ENCODE measurements at regions not wholly inside any gene's neighbourhood (a gene's known extent, or its start where the extent isn't known, plus 50 kb on each side); places are given as distances from the start of the nearest gene placed in this dataset.

GRCh38 chr7:112905950-112906349 lies 115.8 kb upstream of the TMEM168 start:
- peaks cover 11% of the 10 kb centered on the region for H3K36me3 Mint-ChIP-seq (ENCODE audit: low read depth)
- H3K27ac Mint-ChIP-seq, result no peak overlapping the region
- H3K4me1 Mint-ChIP-seq (ENCODE audit: low read depth), result no peaks in the 10 kb centered on the region
- peaks cover 15% of the 10 kb centered on the region for H3K9me3 Mint-ChIP-seq
- intact Hi-C loops (cut with micrococcal nuclease), result no loop called here
- no peak for DNase-seq (ENCODE audit: low spot score)
- H3K27me3 Mint-ChIP-seq (ENCODE audit: low read depth), result no peaks in the 10 kb centered on the region
- no peak overlapping the region for H3K4me3 Mint-ChIP-seq (ENCODE audit: low read depth)

GRCh38 chr7:112905413-112905812 lies 115.2 kb upstream of the TMEM168 start:
- H3K4me1 Mint-ChIP-seq (ENCODE audit: low read depth), result no peaks in the 10 kb centered on the region
- H3K36me3 Mint-ChIP-seq (ENCODE audit: low read depth), result peaks cover 7% of the 10 kb centered on the region
- H3K4me3 Mint-ChIP-seq (ENCODE audit: low read depth), result no peak overlapping the region
- H3K27me3 Mint-ChIP-seq (ENCODE audit: low read depth), result no peaks in the 10 kb centered on the region
- H3K27ac Mint-ChIP-seq, result no peak overlapping the region
- H3K9me3 Mint-ChIP-seq, result peaks cover 15% of the 10 kb centered on the region
- DNase-seq (ENCODE audit: low spot score), result no peak
- intact Hi-C loops (cut with micrococcal nuclease), result no loop called here

- no peak overlapping the region for H3K4me3 Mint-ChIP-seq (ENCODE audit: low read depth)
- H3K4me1 Mint-ChIP-seq (ENCODE audit: low read depth), result no peaks in the 10 kb centered on the region
- H3K36me3 Mint-ChIP-seq (ENCODE audit: low read depth), result peaks cover 7% of the 10 kb centered on the region
- no peaks in the 10 kb centered on the region for H3K27me3 Mint-ChIP-seq (ENCODE audit: low read depth)
- intact Hi-C loops (cut with micrococcal nuclease), result loop anchor here (2.0 to 5.0 kb wide), 2 partner anchors 348 to 524 kb away; no protein-coding TSS in a partner anchor
- DNase-seq (ENCODE audit: low spot score), result no peak
- H3K9me3 Mint-ChIP-seq, result no peaks in the 10 kb centered on the region
- no peak overlapping the region for H3K27ac Mint-ChIP-seq
Measured at GRCh38 chr7:112898432-112899290, 108.5 kb upstream of the TMEM168 start.

GRCh38 chr7:112897839-112898431 lies 107.7 kb upstream of the TMEM168 start:
- Mint-ChIP-seq H3K4me1 (ENCODE audit: low read depth) (no peaks in the 10 kb centered on the region), H3K36me3 (ENCODE audit: low read depth) (peaks cover 7% of the 10 kb centered on the region), H3K9me3 (no peaks in the 10 kb centered on the region), H3K27ac (no peak overlapping the region), H3K27me3 (ENCODE audit: low read depth) (no peaks in the 10 kb centered on the region), H3K4me3 (ENCODE audit: low read depth) (no peak overlapping the region)
- intact Hi-C loops (cut with micrococcal nuclease), result loop anchor here (2.0 to 5.0 kb wide), 2 partner anchors 347 to 524 kb away; no protein-coding TSS in a partner anchor
- no peak for DNase-seq (ENCODE audit: low spot score)

GRCh38 chr7:112896026-112896601 lies 105.9 kb upstream of the TMEM168 start:
- no peaks in the 10 kb centered on the region for H3K4me1 Mint-ChIP-seq (ENCODE audit: low read depth)
- H3K27ac Mint-ChIP-seq, result no peak overlapping the region
- H3K36me3 Mint-ChIP-seq (ENCODE audit: low read depth), result peaks cover 10% of the 10 kb centered on the region
- H3K4me3 Mint-ChIP-seq (ENCODE audit: low read depth), result no peak overlapping the region
- no peak for DNase-seq (ENCODE audit: low spot score)
- H3K27me3 Mint-ChIP-seq (ENCODE audit: low read depth), result no peaks in the 10 kb centered on the region
- H3K9me3 Mint-ChIP-seq, result no peaks in the 10 kb centered on the region
- intact Hi-C loops (cut with micrococcal nuclease), result loop anchor here (5.0 kb wide), 1 partner anchor 526 kb away; no protein-coding TSS in a partner anchor

- no peaks in the 10 kb centered on the region for H3K27me3 Mint-ChIP-seq (ENCODE audit: low read depth)
Measured at GRCh38 chr7:112892263-112892662, 102.1 kb upstream of the TMEM168 start.

GRCh38 chr7:112891698-112892097 lies 101.5 kb upstream of the TMEM168 start:
- H3K4me1 Mint-ChIP-seq (ENCODE audit: low read depth), result no peaks in the 10 kb centered on the region
- H3K9me3 Mint-ChIP-seq, result no peaks in the 10 kb centered on the region
- H3K27ac Mint-ChIP-seq, result no peak overlapping the region
- H3K36me3 Mint-ChIP-seq (ENCODE audit: low read depth), result peaks cover 13% of the 10 kb centered on the region
- H3K27me3 Mint-ChIP-seq (ENCODE audit: low read depth), result no peaks in the 10 kb centered on the region
- DNase-seq (ENCODE audit: low spot score), result no peak
- intact Hi-C loops (cut with micrococcal nuclease), result no loop called here
- no peak overlapping the region for H3K4me3 Mint-ChIP-seq (ENCODE audit: low read depth)

More at GRCh38 chr7:112892263-112892662, 102.1 kb upstream of the TMEM168 start:
- Mint-ChIP-seq H3K4me3 (ENCODE audit: low read depth) (no peak overlapping the region), H3K27ac (no peak overlapping the region), H3K4me1 (ENCODE audit: low read depth) (no peaks in the 10 kb centered on the region), H3K9me3 (no peaks in the 10 kb centered on the region), H3K36me3 (ENCODE audit: low read depth) (peaks cover 13% of the 10 kb centered on the region)
- no peak for DNase-seq (ENCODE audit: low spot score)
- intact Hi-C loops (cut with micrococcal nuclease), result no loop called here

- no peak for DNase-seq (ENCODE audit: low spot score)
- H3K27ac Mint-ChIP-seq, result no peak overlapping the region
- no peaks in the 10 kb centered on the region for H3K27me3 Mint-ChIP-seq (ENCODE audit: low read depth)
- H3K36me3 Mint-ChIP-seq (ENCODE audit: low read depth), result peaks cover 20% of the 10 kb centered on the region
- H3K4me1 Mint-ChIP-seq (ENCODE audit: low read depth), result no peaks in the 10 kb centered on the region
- intact Hi-C loops (cut with micrococcal nuclease), result no loop called here
- H3K4me3 Mint-ChIP-seq (ENCODE audit: low read depth), result no peak overlapping the region
- H3K9me3 Mint-ChIP-seq, result no peaks in the 10 kb centered on the region
Measured at GRCh38 chr7:112889834-112890438, 99.7 kb upstream of the TMEM168 start.

GRCh38 chr7:112889268-112889667 lies 99.1 kb upstream of the TMEM168 start:
- H3K9me3 Mint-ChIP-seq, result no peaks in the 10 kb centered on the region
- intact Hi-C loops (cut with micrococcal nuclease), result no loop called here

GRCh38 chr7:112888781-112889180 lies 98.6 kb upstream of the TMEM168 start:
- no peak overlapping the region for H3K4me3 Mint-ChIP-seq (ENCODE audit: low read depth)
- H3K27me3 Mint-ChIP-seq (ENCODE audit: low read depth), result no peaks in the 10 kb centered on the region
- intact Hi-C loops (cut with micrococcal nuclease), result no loop called here
- H3K4me1 Mint-ChIP-seq (ENCODE audit: low read depth), result no peaks in the 10 kb centered on the region
- H3K27ac Mint-ChIP-seq, result no peak overlapping the region
- DNase-seq (ENCODE audit: low spot score), result no peak
- H3K9me3 Mint-ChIP-seq, result no peaks in the 10 kb centered on the region
- H3K36me3 Mint-ChIP-seq (ENCODE audit: low read depth), result peaks cover 13% of the 10 kb centered on the region

More at GRCh38 chr7:112889268-112889667, 99.1 kb upstream of the TMEM168 start:
- Mint-ChIP-seq H3K4me1 (ENCODE audit: low read depth) (no peaks in the 10 kb centered on the region), H3K27ac (no peak overlapping the region), H3K36me3 (ENCODE audit: low read depth) (peaks cover 15% of the 10 kb centered on the region), H3K27me3 (ENCODE audit: low read depth) (no peaks in the 10 kb centered on the region), H3K4me3 (ENCODE audit: low read depth) (no peak overlapping the region)
- DNase-seq (ENCODE audit: low spot score), result no peak

- Mint-ChIP-seq H3K4me3 (ENCODE audit: low read depth) (no peak overlapping the region), H3K27me3 (ENCODE audit: low read depth) (no peaks in the 10 kb centered on the region), H3K36me3 (ENCODE audit: low read depth) (peaks cover 13% of the 10 kb centered on the region), H3K27ac (no peak overlapping the region), H3K9me3 (no peaks in the 10 kb centered on the region), H3K4me1 (ENCODE audit: low read depth) (no peaks in the 10 kb centered on the region)
- DNase-seq (ENCODE audit: low spot score), result no peak
- intact Hi-C loops (cut with micrococcal nuclease), result no loop called here
Measured at GRCh38 chr7:112887976-112888375, 97.8 kb upstream of the TMEM168 start.

GRCh38 chr7:112887337-112887736 lies 97.1 kb upstream of the TMEM168 start:
- no peak for DNase-seq (ENCODE audit: low spot score)
- H3K36me3 Mint-ChIP-seq (ENCODE audit: low read depth), result peaks cover 13% of the 10 kb centered on the region
- intact Hi-C loops (cut with micrococcal nuclease), result no loop called here
- no peaks in the 10 kb centered on the region for H3K9me3 Mint-ChIP-seq
- no peak overlapping the region for H3K4me3 Mint-ChIP-seq (ENCODE audit: low read depth)
- no peaks in the 10 kb centered on the region for H3K27me3 Mint-ChIP-seq (ENCODE audit: low read depth)
- no peaks in the 10 kb centered on the region for H3K4me1 Mint-ChIP-seq (ENCODE audit: low read depth)
- H3K27ac Mint-ChIP-seq, result no peak overlapping the region
